Cardiac muscle cell (in vitro differentiated cells and primary cell): ENCODE measurements at regions not wholly inside any gene's neighbourhood (a gene's known extent, or its start where the extent isn't known, plus 50 kb on each side); places are given as distances from the start of the nearest gene placed in this dataset.

ENCODE experiments used
- DNase-seq, 2 donors: peaks; one replicate each; pipeline versions ENCODE4 v3.0.0 to v3.0.0-alpha.2; 2010 to 2017; ENCODE audit warnings: low read depth in 1 of 2, low spot score in 1 of 2
- H3K27ac ChIP-seq: fragments of 200-600 bp; sonication (generic); 2 replicates; pipeline ENCODE4 v1.5.1; 2016
- H3K27me3 ChIP-seq: fragments of 200-600 bp; sonication (generic); 2 replicates; pipeline ENCODE4 v1.6.0; 2016; ENCODE audit warnings: control low read depth
- H3K36me3 ChIP-seq: fragments of 200-600 bp; sonication (generic); 2 replicates; pipeline ENCODE4 v1.5.1; 2016; ENCODE audit warnings: control low read depth
- H3K4me1 ChIP-seq: fragments of 200-600 bp; sonication (generic); 2 replicates; pipeline ENCODE4 v1.8.1; 2017; ENCODE audit warnings: low read depth, mild to moderate bottlenecking, mixed run types
- H3K4me3 ChIP-seq: fragments of 200-600 bp; sonication (generic); 2 replicates; pipeline ENCODE4 v1.5.1; 2016; ENCODE audit warnings: mild to moderate bottlenecking
- H3K9me3 ChIP-seq: fragments of 200-600 bp; sonication (generic); 2 replicates; pipeline ENCODE4 v1.5.1; 2017; ENCODE audit warnings: low read depth, mild to moderate bottlenecking, control low read depth
- CTCF ChIP-seq: IDR thresholded peaks from 2 replicates; pipeline ENCODE4 v1.5.1; 2012; ENCODE audit warnings: low read depth, mild to moderate bottlenecking, low read length

DNA sequence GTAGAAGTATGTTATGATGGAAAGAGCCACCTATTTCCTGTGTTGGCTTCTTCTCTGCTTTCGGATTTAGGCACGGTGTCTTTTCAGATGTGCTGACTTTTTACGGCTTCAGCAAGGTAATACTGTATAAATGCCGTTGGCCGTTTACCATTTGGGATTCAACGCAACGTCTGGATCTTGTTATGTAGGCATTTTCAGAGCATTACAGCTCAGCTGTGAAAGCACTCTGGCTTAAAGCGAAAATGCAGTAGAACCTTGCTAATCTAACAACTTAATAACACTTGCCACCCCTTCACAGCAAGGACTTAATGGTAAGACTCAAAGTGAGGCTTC is 229.9 kb downstream of the EFCAB11 start:
- Histone ChIP-seq H3K27me3 (no peaks in the 10 kb centered on the region), H3K9me3 (no peaks in the 10 kb centered on the region), H3K27ac (no peak overlapping the region), H3K4me3 (no peak overlapping the region), H3K4me1 (no peaks in the 10 kb centered on the region), H3K36me3 (no peaks in the 10 kb centered on the region)
- no peak for DNase-seq
- no peak for TF ChIP-seq CTCF

GRCh38 chr14:89723930-89724627 is 230.5 kb downstream of the EFCAB11 start:
- no peak for TF ChIP-seq CTCF
- Histone ChIP-seq H3K27ac (no peak overlapping the region), H3K4me3 (no peak overlapping the region), H3K27me3 (no peaks in the 10 kb centered on the region), H3K4me1 (no peaks in the 10 kb centered on the region), H3K9me3 (no peaks in the 10 kb centered on the region), H3K36me3 (no peaks in the 10 kb centered on the region)
- DNase-seq: no peak

GRCh38 chr14:89721956-89722355 is 232.6 kb downstream of the EFCAB11 start:
- peak in 1 of 2 donors; percentile 3 for DNase-seq
- TF ChIP-seq CTCF: no peak

GRCh38 chr14:89720741-89721729 is 233.5 kb downstream of the EFCAB11 start:
- no peaks in the 10 kb centered on the region for H3K27me3 ChIP-seq
- H3K9me3 ChIP-seq: no peaks in the 10 kb centered on the region
- H3K36me3 ChIP-seq: no peaks in the 10 kb centered on the region
- no peak for TF ChIP-seq CTCF
- no peaks in the 10 kb centered on the region for H3K4me1 ChIP-seq
- no peak for DNase-seq
- H3K4me3 ChIP-seq: no peak overlapping the region
- no peak overlapping the region for H3K27ac ChIP-seq

More at GRCh38 chr14:89721956-89722355, 232.6 kb downstream of the EFCAB11 start:
- H3K4me3 ChIP-seq: no peak overlapping the region
- no peaks in the 10 kb centered on the region for H3K4me1 ChIP-seq
- no peak overlapping the region for H3K27ac ChIP-seq
- H3K27me3 ChIP-seq: no peaks in the 10 kb centered on the region
- no peaks in the 10 kb centered on the region for H3K9me3 ChIP-seq
- H3K36me3 ChIP-seq: no peaks in the 10 kb centered on the region

- H3K27ac ChIP-seq: no peak overlapping the region
- no peak overlapping the region for H3K4me3 ChIP-seq
- no peak for TF ChIP-seq CTCF
- H3K36me3 ChIP-seq: no peaks in the 10 kb centered on the region
- H3K27me3 ChIP-seq: no peaks in the 10 kb centered on the region
- no peak for DNase-seq
- no peaks in the 10 kb centered on the region for H3K4me1 ChIP-seq
- H3K9me3 ChIP-seq: no peaks in the 10 kb centered on the region
Measured at GRCh38 chr14:89720076-89720687, 234.3 kb downstream of the EFCAB11 start.
